Esophagus squamous epithelium (tissue), 4 donors: ENCODE measurements at regions not wholly inside any gene's neighbourhood (a gene's known extent, or its start where the extent isn't known, plus 50 kb on each side); places are given as distances from the start of the nearest gene placed in this dataset.

Experiments
- CTCF ChIP-seq, 6 experiments: fragments of 450-650 bp in 4 of 6; fragments of 200-600 bp in 2 of 6; sonication (generic) in 2 of 6; IDR thresholded peaks; one replicate each; pipeline ENCODE4 v1.5.1; 2016 to 2019; ENCODE audit warnings: antibody characterized with exemption in 6 of 6, mild to moderate bottlenecking in 4 of 6, moderate library complexity in 4 of 6
- POLR2A ChIP-seq, 4 donors: fragments of 450-650 bp; IDR thresholded peaks; one replicate each; pipeline ENCODE4 v1.6.1; 2017; ENCODE audit warnings: antibody characterized with exemption in 4 of 4, mild to moderate bottlenecking in 4 of 4, moderate library complexity in 3 of 4

- no peak for TF ChIP-seq CTCF (IDR thresholded peaks at IDR 0.05)
- no peak for TF ChIP-seq POLR2A (IDR thresholded peaks at IDR 0.05)
These were observed 53.4 kb upstream of the STXBP1 start for GRCh38 chr9:127558581-127559246.
